HepG2 (cell line): ENCODE measurements at regions not wholly inside any gene's neighbourhood (a gene's known extent, or its start where the extent isn't known, plus 50 kb on each side); places are given as distances from the start of the nearest gene placed in this dataset.
A peak's percentile ranks its signal among the peaks of the same experiment; 100 is the strongest.

ENCODE experiments used
- E2F5 ChIP-seq: sonication (generic); formaldehyde crosslinking; conservative IDR thresholded peaks from 2 replicates; pipeline ENCODE4 v1.4.0; 2020; ENCODE audit warnings: missing genetic modification reagents
- ELF3 ChIP-seq: IDR thresholded peaks from 2 replicates; pipeline ENCODE4 v1.6.1; 2016; ENCODE audit warnings: missing genetic modification reagents, missing compliant biosample characterization
- FOSL2 ChIP-seq: sonication (generic); formaldehyde crosslinking; IDR thresholded peaks from 2 replicates; pipeline ENCODE4 v1.4.0; 2020; ENCODE audit warnings: missing genetic modification reagents
- MAF1 ChIP-seq: sonication (generic); formaldehyde crosslinking; IDR thresholded peaks from 2 replicates; pipeline ENCODE4 v1.5.0; 2020; ENCODE audit warnings: missing genetic modification reagents, borderline replicate concordance
- SMAD3 ChIP-seq: sonication (generic); formaldehyde crosslinking; IDR thresholded peaks from 2 replicates; pipeline ENCODE4 v1.4.0; 2020; ENCODE audit warnings: missing genetic modification reagents
- SOX13 ChIP-seq, 3 experiments: fragments of 450-650 bp in 1 of 3; sonication (generic) in 1 of 3; formaldehyde crosslinking in 1 of 3; IDR thresholded peaks in 2 of 3; conservative IDR thresholded peaks in 1 of 3; 2 replicates each; pipeline versions ENCODE4 v1.5.0 to v1.6.1; 2016 to 2020; ENCODE audit warnings: antibody characterized with exemption in 1 of 3, mild to moderate bottlenecking in 1 of 3, missing compliant biosample characterization in 1 of 3, missing genetic modification reagents in 1 of 3, moderate library complexity in 1 of 3
- ZBTB40 ChIP-seq, 2 experiments: fragments of 450-650 bp in 1 of 2; sonication (generic) in 1 of 2; formaldehyde crosslinking in 1 of 2; IDR thresholded peaks; 2 replicates each; pipeline versions ENCODE4 v1.6.1 to v1.8.0; 2016 to 2022; ENCODE audit warnings: antibody characterized with exemption in 1 of 2, mild to moderate bottlenecking in 1 of 2, missing genetic modification reagents in 1 of 2
- ZNF292 ChIP-seq: sonication (generic); formaldehyde crosslinking; IDR thresholded peaks from 2 replicates; pipeline ENCODE4 v1.8.1; 2022; ENCODE audit warnings: mild to moderate bottlenecking, low read depth, missing genetic modification reagents, borderline replicate concordance
- ZNF710 ChIP-seq: sonication (generic); formaldehyde crosslinking; IDR thresholded peaks from 2 replicates; pipeline ENCODE4 v1.5.0; 2020; ENCODE audit warnings: mild to moderate bottlenecking, missing genetic modification reagents, borderline replicate concordance
- ZNF788 ChIP-seq: sonication (generic); formaldehyde crosslinking; IDR thresholded peaks from 2 replicates; pipeline ENCODE4 v1.5.0; 2020; ENCODE audit warnings: mild to moderate bottlenecking, missing genetic modification reagents, borderline replicate concordance

GRCh38 chr3:171950373-171950772, 89.0 kb upstream of the FNDC3B start (continued):
- TF ChIP-seq ZBTB40 (IDR thresholded peaks at IDR 0.05) = no peak
- no peak for TF ChIP-seq ZBTB40 (CRISPR knock-in tag; IDR thresholded peaks at IDR 0.05)
- TF ChIP-seq E2F5 (CRISPR knock-in tag) = no peak
- 0 out of 2 replicates have a peak, but pooled peaks have one; percentile 20 for TF ChIP-seq ZNF710 (CRISPR knock-in tag)
- TF ChIP-seq ELF3 (CRISPR knock-in tag) = no peak
- TF ChIP-seq ZNF788 = no peak
- no peak for TF ChIP-seq MAF1 (CRISPR knock-in tag)
- peak; percentile 78 for TF ChIP-seq FOSL2
- peak; percentile 24; the same call in 1 of the 2 replicates for TF ChIP-seq SMAD3 (CRISPR knock-in tag)
- TF ChIP-seq ZNF292 (CRISPR knock-in tag) = 0 out of 2 replicates have a peak, but pooled peaks have one; percentile 35
- no peak for TF ChIP-seq SOX13 (IDR thresholded peaks at IDR 0.05)
- TF ChIP-seq SOX13 (CRISPR knock-in tag; conservative IDR thresholded peaks at IDR 0.05 in 1 of 2, IDR thresholded peaks at IDR 0.05 in 1 of 2) = peak in 1 of 2 experiments; percentile 19; a peak in 1 of 4 replicates
